Activated naive CD4-positive, alpha-beta T cell treated with Interleukin-2 at 50 U/mL for 16 hours (primary cell): ENCODE measurements at regions not wholly inside any gene's neighbourhood (a gene's known extent, or its start where the extent isn't known, plus 50 kb on each side); places are given as distances from the start of the nearest gene placed in this dataset.
"Not testable (repeated sequence)": the region's sequence is repeated elsewhere in the genome, so short reads cannot be mapped to it uniquely, and the experiment has no call there.

ENCODE experiments used
- DNase-seq: peaks from one replicate; pipeline ENCODE4 v3.0.0-alpha.2; 2020

DNA sequence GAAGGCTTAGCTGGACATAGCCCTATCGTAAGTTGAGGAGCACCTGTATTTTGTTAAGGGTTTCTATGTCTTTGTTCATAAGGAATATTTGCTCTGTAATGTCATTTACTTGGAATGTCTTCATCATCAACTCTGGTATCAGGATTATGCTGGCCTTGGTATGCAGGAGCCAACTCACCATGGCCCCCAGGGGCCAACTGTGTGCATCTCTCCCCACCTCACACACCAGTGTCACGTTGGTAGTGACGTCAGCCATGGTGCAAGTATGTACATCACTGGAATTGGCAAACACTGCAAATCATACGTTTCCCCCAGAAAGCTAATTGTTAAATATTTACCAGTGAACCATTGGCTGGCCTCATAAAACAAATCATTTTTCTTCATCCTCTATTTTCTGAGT is 70.8 kb downstream of the YTHDF1 start:
- no peak for DNase-seq

DNA sequence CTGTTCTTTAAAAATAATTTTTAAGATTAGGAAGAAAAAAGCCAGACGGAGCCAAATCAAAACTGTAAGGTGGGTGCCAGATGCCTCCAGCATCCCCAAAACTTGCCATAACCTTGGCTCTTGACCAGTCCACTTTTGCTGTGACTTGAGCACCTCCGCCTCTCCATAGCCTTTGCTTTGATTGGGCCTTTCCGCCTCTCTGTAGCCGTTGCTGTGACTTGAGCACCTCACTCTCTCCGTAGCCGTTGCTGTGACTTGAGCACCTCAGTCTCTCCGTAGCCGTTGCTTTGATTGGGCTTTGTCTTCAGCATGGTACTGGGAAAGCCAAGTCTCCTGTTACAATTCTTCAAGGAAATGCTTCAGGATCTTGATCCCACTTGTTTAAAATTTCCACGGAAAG is 73.0 kb downstream of the YTHDF1 start:
- DNase-seq, result no peak

DNA sequence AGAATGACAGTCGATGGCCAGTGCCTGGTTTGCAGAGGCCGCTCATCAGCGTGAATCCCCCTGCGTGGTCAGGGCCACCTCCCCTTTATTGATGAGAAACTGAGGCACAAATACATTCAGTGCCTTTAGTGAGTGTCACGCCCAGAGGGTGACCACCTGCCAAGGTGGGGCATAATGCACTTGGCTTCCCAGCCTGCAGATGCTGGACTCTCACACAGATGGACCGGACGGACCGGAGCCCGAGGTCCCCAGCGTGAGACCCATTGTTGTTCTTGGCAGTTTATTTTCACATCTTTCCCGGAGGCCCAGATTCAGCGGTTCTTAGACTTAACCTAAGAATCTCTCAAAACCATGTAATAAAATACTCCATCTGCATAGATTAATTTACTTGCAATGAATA is 74.4 kb downstream of the YTHDF1 start:
- no peak for DNase-seq

DNA sequence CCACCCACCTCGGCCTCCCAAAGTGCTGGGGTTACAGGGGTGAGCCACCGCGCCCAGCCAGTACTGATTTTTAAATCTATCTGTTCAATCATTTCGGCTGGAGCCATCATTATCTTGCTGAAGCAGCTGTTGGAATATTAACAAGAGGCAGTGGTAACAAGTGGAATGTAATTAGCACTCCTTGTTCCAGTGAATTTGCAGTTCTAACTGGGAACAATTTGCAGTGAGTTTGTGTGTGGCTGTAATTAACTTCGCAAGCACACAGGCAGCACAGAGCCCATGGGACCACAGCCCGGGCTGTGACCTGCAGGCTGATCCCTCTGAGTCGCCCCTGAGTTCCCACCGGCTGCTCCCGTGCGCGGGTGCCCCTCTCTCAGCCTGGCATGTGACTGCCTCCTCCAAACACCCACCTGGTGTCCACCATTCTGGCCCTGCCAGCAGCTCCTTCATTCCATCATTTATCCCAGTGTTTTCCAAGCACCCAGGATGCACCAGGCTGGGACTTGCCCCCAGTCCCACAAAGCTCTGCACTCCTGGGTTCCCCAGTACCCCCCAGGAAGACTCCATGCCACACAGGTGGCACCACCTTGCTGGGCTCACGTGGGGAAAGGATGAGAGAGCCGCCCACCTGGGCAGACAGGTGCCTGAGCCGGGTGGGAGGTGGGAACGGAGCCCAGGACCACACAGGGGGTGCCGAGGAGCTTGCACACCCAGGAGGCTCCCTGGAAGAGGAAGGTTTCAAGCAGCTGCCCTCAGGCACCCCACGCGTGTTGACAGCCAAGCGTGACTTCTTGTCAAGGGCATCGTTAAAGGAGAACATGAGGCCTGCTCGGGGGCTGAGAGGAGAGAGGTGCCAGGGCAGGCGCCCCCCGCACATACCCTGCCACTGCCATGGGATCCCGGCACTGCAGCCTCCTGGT is 75.2 kb downstream of the YTHDF1 start:
- no peak for DNase-seq

DNA sequence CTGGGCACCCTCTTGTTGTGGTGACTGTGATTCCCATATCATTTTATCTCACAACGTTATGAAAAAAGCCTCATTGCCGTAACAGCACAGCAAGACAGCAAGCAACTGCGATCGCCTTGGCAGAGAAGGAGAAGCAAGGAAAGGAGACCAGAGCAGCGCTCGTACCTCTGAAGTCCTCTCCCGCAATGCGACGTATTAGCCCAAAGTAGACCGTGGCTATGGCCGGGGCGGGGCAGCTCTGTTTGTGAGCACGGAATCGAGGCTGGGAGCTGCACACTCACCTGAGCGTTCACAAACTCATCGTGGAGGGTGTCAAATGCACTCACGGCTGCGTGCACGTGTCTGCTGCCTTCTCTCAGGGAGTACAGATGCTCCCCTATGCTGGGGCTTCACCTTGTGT is 76.1 kb downstream of the YTHDF1 start:
- no peak for DNase-seq

DNA sequence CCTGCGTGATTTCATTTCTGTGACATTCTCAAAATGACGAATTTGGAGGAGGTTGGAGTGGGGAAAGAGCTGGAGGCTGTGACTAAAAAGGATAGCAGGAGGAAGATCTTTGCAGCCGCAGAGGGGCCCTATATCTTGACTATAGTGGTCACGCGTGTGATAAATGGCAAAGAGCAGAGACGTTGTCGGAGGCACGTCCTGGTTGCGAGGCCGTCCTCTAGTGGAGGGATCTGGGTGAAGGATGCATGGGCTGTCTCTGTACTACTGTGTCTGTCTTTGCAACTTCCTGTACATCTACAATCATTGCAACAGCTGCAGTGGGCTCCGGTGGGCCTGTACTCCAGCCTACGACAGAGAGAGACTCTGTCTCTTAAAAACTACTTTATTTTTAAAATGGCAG is 76.6 kb downstream of the YTHDF1 start:
- DNase-seq, result no peak

DNA sequence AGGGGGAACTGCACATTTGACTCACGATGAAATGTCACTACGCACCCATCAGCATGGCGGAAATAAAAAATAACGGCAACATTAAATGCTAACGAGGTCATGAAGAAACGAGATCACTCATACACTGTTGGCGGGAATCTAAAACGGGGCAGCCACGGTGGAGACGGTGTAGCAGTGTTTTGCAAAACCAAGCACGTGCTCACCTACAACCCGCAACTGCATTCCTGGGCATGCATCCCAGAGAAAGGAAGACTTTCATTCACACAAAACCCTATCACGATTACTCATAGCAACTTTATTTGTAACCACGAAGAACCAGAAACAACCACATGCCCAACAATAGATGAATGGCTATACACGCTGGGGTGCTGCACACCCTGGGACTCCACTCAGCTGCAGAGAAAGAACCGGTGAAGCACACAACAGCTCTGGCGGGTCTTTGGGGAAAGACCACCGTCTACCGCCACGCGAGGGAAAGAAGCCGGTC is 77.0 kb downstream of the YTHDF1 start:
- DNase-seq, result no peak

DNA sequence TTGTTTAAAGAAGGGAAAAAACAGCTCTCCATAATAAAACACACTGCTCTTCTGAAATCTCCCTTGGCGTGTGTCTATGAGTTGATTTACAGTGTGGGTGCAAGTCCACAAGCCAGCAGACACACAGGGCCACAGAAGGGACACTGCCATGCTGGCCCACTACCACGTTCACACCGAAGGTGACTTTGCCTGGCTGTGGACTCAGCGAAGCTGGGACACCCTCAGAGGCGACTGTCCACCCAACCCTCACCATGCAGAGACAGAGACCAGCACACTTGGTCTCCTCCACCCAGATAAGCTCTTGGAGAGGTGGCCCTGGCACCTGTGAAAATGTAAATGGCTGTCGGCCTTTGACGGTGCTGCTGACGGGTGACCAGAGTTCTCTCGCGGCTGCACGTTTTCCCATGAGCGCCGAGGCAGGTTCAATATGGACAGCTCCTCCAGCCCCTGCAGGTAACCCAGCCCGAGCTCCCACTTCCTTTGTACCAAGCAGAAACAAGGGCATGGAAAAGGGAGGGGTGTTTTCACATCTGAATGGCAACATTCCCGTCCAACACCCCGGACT is 78.0 kb downstream of the YTHDF1 start:
- DNase-seq, result no peak

DNA sequence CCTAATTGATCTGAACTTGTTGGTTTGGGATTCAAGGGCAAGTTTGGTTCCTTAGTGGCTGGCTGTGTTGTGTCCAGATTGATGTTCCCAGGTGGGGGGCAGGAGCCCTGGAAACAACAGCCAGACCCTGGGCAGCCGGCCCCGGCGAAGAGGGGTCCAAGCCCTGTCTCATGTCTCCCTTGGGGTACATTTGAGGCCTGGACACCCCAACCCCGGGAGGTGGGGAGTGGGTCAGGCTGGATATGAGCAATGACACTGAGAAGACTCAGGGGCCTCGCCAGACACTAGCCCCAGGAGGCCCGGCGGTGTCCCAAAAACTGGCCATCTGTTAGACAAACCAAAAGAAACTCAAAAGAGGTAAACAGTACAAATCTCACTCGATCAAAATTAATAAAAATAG is 79.6 kb downstream of the YTHDF1 start:
- no peak for DNase-seq

DNA sequence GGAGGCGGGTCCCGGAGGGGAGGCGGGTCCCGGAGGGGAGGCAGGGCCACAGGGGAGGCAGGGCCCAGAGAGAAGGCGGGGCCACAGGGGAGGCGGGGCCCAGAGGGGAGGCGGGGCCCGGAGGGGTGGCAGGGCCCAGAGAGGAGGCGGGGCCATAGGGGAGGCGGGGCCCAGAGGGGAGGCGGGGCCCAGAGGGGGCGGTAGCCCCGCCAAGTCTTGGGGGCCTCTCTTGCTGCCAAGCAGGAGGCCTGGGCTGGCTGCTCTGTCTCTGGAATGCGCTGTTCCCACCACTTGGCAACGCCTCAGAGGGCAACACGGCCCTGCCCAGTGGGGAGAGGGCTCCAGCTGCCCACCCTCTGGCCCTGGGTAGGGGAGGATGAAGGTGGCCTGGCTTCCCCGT is 80.5 kb downstream of the YTHDF1 start:
- no peak for DNase-seq

DNA sequence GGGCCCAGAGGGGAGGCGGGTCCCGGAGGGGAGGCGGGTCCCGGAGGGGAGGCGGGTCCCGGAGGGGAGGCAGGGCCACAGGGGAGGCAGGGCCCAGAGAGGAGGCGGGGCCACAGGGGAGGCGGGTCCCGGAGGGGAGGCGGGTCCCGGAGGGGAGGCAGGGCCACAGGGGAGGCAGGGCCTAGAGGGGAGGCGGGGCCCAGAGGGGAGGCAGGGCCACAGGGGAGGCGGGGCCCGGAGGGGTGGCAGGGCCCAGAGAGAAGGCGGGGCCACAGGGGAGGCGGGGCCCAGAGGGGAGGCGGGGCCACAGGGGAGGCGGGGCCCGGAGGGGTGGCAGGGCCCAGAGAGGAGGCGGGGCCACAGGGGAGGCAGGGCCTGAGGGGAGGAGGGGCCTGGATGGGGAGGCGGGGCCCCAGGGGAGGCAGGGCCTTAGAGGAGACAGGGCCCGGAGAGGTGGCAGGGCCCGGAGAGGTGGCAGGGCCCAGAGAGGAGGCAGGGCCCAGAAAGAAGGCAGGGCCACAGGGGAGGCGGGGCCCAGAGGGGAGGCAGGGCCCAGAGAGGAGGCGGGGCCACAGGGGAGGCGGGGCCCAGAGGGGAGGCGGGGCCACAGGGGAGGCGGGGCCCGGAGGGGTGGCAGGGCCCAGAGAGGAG is 81.1 kb downstream of the YTHDF1 start:
- DNase-seq, result not testable (repeated sequence)

DNA sequence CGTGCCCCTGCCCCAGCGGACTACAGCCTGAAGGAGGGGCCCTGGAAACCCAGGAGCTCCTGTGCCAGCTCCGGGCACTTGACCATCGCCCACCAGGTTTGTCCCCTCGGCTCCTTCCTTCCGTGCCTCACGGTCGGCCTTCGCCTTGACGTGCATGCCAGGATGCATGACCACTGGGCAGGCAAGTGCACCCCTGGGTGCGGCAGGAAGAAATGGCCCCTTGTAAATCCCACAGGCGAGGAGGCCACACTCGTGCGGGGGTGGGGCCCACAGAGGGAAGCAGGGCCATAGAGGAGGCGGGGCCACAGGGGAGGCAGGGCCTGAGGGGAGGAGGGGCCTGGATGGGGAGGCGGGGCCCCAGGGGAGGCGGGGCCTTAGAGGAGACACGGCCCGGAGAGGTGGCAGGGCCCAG is 81.7 kb downstream of the YTHDF1 start:
- no peak for DNase-seq

DNA sequence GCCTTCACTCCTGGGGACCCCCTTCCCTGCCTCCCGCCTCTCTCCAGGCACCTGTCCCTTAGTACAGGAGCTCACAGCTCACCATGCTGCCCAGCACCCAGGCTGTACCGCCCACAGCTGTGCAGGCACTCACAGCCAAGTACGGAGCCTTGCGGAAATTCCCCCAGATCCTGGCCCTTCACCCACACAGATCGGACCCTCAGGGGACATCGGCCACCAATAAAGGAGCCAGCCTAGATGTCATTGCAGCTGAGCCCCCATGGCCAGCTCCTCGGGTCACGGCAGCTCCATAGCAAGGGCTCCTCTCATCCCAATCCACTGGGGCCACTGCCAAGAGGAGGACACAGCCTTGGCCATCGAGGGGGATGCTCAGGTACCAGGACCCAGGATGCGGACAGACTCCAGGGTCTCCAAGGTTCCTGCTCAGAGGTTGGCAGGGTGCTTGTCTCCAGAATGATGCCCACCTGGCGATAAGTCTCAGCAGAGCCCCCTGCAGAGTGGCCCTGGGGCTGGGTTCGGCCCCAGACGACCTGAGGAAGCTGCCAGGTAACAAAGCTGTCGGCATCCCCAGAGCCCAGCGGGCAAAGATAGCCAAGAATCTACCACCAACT is 82.3 kb downstream of the YTHDF1 start:
- DNase-seq, result no peak

DNA sequence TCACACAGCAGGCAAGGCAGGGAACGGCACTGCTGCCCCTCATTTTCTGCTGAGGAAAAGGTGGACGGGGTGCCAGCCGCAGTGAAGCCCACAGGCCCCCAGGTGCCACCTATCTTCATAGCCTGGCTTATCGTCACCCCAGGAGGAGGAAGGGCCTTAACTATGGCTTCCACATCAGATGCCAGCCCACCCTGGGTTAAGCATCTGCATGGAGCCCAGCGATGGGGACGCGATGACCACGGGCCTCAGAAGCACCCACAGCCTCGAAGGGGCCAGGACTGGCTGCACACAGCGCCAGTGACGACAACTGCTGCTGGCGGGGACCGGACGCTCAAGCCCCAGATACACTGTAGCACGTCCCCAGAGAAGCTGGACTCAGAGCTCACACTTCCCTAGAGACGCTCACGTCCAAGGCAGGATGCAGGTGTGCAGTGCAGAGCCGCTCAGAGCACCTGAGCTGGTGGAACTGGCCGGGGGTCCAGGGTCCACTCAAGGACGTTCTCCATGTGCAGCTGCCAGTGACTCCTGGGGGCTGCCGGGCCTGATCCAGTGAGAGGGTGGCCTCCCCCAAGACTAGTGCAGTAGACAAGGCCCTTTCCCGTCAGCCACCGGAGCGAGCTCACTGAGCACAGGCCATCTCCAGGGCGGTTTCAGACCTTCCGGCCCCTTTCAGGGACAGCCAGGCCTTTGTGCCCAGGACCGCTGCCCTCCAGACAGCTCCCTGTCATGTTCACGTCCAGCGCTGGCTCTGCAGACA is 83.0 kb downstream of the YTHDF1 start:
- no peak for DNase-seq

DNA sequence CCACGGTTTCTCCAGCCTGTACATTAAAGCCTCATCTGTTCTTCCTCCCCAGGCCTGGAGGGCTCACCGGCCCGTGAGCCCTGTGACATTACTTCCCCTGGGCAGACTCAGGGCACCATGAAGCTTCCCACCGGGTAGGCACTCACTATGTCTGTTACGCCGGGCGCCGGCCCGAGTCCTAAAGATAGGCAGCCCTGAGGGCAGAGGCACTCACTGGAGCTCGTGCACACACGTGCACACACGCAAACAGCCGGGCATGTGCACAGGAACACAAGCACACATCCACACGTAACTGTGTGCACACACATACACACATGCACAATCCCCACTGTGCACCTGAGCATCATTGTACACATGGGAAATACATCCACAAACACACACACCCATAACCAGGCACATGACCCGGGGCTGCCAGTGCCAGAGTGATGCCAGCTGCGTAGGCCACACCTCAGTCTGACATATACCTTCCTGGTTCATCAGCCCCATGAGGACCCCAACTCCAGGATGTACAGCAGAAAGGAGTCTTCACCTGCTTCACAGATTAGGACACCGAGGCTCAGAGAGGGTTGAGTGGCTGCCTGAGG is 83.7 kb downstream of the YTHDF1 start:
- no peak for DNase-seq

DNA sequence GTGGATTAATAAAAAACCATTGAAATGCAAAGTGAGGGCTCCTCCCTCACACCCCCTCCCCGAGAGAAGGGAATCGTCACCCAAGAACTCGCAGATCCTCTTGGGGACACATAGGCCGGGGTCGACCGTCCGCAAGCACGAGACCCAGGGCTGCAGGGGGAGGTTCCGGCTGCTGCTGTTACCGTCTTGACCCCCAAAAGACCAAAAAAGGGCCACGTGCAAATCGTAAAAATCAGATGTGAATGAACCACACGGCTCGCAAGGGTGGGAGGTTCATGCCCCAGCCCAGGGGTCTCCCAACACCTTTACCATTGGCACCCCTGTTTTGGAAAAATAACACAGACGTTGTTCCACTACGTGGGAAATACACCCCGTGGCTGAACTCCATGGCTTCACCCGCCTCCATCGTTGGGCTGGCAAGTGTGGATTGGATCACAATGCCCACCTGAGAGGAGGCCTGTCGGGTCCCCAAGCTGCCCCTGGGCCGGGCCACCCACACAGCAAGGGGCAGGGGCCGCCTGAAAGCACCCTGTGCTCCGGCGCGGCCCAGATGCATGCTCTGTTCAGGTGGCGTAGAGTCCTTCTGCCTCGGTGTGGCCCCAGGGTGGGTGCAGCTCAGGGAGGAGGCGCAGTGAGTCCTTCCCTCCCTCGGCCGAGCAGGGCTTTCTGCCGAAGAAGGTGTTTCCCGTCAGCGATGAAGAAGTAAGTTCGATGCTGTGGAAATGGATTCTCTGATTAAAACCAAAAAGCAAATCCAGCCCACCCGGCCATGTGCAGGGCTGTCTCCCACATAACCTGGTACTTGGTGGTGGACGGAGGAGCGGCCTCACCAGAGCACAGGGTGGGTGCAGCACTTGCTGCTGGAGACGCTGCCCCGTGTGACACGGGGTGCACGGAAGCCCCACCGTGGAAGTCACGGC is 85.0 kb downstream of the YTHDF1 start:
- no peak for DNase-seq

DNA sequence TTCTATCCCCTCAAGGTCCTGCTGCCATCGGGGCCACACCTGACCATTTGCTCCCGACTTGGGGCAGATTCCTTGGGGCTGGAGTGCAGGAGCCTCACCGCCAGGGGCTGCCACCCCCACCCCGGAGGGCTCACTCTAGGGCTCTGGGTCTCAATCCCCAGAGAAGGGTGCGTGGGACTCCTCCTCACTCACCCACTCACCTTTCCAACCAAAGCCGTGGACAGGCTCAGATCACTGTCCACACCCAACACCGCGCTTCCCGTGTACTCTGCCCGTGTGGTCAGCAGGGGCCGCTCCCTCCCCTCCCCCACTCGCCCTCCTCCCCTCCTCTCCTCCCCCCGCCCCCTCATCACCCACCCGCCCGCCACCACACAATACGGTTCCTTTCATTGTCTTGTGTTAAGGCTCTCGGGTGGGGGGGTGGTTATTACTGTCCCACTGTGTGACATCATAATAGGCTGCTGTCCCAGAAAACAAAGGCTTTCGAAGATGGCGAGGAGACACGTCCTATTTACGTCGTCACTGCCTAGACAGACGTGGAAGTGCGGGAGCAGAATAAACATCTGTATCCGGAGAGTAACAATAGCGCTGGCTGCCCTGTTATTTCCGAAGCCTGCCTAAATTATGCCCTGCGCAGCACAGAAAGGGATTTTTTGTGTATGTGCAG is 85.8 kb downstream of the YTHDF1 start:
- no peak for DNase-seq

DNA sequence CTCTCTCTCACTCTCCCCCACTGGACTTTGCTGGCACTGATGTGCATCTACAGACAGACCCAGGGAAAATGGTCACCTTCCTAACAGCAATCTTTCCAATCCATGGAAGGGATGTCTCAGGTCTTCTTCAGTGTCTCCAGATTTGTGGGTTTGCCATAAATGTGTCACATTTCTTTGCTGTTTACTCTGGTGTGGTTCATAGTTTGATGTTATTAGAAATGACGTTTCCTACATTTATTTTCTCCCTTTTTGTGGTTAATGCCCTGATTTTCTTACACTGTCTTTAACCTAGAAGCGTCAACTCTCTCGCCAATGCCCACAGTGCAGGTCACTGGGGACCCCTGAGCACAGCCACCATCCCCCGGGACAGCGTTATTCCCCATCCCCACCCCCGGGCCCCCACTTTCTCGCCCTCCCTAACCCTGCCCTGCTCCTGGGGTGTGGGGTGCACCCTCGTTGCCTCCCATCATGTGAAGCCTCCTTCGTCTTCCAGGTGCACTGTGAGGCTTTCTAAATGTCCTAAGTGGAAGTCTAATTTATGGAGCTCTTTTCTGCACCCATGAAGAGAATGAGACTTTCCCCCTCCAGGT is 86.5 kb downstream of the YTHDF1 start:
- no peak for DNase-seq

DNA sequence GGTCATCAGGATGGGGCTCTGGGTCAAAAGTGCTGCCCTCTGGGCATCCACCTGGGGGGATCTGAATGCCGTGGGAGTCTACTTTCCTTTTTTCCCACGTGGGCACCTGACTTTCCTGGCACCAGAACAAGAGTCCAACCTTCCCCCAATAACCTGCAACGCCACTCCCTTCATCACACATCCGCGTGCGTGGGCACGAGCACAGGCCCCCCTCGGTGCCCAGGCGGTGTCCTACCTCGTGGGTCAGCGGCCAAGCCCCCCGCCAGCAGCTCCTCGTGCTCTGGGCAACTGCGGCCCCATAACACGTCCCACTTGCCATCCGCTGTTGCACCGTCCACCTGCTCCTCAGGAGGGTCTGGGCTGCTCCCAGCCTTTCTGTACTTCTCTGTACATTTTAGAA is 87.0 kb downstream of the YTHDF1 start:
- no peak for DNase-seq

DNA sequence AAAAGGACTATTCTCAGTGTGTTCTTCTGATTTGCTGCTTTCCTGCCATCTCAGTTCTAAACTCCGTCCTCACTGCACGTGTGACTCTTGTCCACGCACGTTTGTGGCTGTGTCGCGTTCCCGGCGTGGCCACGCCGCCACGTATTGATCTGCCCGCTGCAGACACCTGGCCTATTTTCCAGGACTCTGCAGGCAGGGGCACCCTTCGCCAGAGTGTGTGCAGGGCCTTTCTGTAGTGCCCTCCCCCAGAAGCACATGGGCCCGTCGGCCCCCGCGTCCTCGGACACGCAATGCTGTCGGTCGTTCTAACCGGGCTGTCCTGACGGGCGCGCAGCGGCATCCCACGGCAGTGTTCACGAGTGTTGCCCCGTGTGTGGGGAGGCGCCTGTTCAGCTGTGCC is 87.6 kb downstream of the YTHDF1 start:
- no peak for DNase-seq
